H1 (cell line): ENCODE measurements at regions not wholly inside any gene's neighbourhood (a gene's known extent, or its start where the extent isn't known, plus 50 kb on each side); places are given as distances from the start of the nearest gene placed in this dataset.

Source experiments
- CTCF ChIA-PET: fragments of 300-600 bp; sonication (Branson Sonifier 250); formaldehyde crosslinking; loops from one replicate; lab custom pipeline; 2021; ENCODE audit not compliant: partially characterized antibody; lab: Charles Lee
- POLR2A ChIA-PET: fragments of 300-600 bp; sonication (Branson Sonifier 250); formaldehyde crosslinking; loops from one replicate; lab custom pipeline; 2021; ENCODE audit warnings: inconsistent platforms; ENCODE audit not compliant: partially characterized antibody; lab: Charles Lee
- DNase-seq, 2 experiments: peaks; one replicate each; pipeline versions ENCODE4 v3.0.0 to v3.0.0-alpha.2; 2010 to 2022; ENCODE audit warnings: low spot score in 2 of 2, low read depth in 1 of 2, mixed read lengths in 1 of 2
- FAIRE-seq: peaks from 2 replicates; lab custom pipeline; 2011; peaks lifted over from hg19 to GRCh38; lab: Jason Lieb, UNC
- H2AFZ ChIP-seq: 2 replicates; pipeline ENCODE4 v1.8.1; 2012; ENCODE audit warnings: low read length, inconsistent platforms
- H2AK5ac ChIP-seq: 2 replicates; pipeline ENCODE4 v1.6.1; 2013; ENCODE audit warnings: low read depth, low read length
- H2BK120ac ChIP-seq: replicated peaks from 2 replicates; pipeline ENCODE3; 2013; ENCODE audit warnings: low read depth, low read length, inconsistent platforms
- H2BK12ac ChIP-seq: 2 replicates; pipeline ENCODE4 v1.6.1; 2013; ENCODE audit warnings: low read depth, low read length
- H2BK15ac ChIP-seq: 2 replicates; pipeline ENCODE4 v1.6.1; 2013; ENCODE audit warnings: low read length
- H2BK20ac ChIP-seq: 2 replicates; pipeline ENCODE4 v1.6.1; 2013; ENCODE audit warnings: low read length
- H2BK5ac ChIP-seq: 2 replicates; pipeline ENCODE4 v1.6.1; 2013; ENCODE audit warnings: low read depth, low read length
- H3K14ac ChIP-seq: 2 replicates; pipeline ENCODE4 v1.6.1; 2013; ENCODE audit warnings: inconsistent platforms; ENCODE audit not compliant: insufficient read length
- H3K18ac ChIP-seq: 2 replicates; pipeline ENCODE4 v1.6.1; 2013; ENCODE audit warnings: low read length; ENCODE audit errors: extremely low read depth
- H3K23ac ChIP-seq: 2 replicates; pipeline ENCODE4 v1.6.1; 2013; ENCODE audit warnings: inconsistent platforms; ENCODE audit not compliant: insufficient read length
- H3K23me2 ChIP-seq: 2 replicates; pipeline ENCODE4 v1.6.1; 2013; ENCODE audit warnings: low read depth, low read length
- H3K27ac ChIP-seq: 2 replicates; pipeline ENCODE4 v1.6.1; 2011; ENCODE audit warnings: low read depth, low read length, inconsistent platforms
- H3K27me3 ChIP-seq, 4 experiments: replicated peaks in 1 of 4; 1 replicate in 1 of 4; 2 replicates in 3 of 4; pipeline versions ENCODE4 v1.6.1 to v1.8.1; 2011 to 2013; ENCODE audit warnings: low read length in 3 of 4, mild to moderate bottlenecking in 3 of 4, inconsistent platforms in 2 of 4, mixed read lengths in 2 of 4, moderate library complexity in 1 of 4; ENCODE audit not compliant: control insufficient read depth in 3 of 4, insufficient read depth in 3 of 4; ENCODE audit errors: extremely low read depth in 1 of 4
- H3K36me3 ChIP-seq, 4 experiments: 2 replicates each; pipeline versions ENCODE4 v1.6.1 to v1.8.1; 2011 to 2013; ENCODE audit warnings: mild to moderate bottlenecking in 4 of 4, low read length in 3 of 4, moderate library complexity in 2 of 4, control low read depth in 1 of 4, inconsistent platforms in 1 of 4; ENCODE audit not compliant: insufficient read depth in 4 of 4, control insufficient read depth in 2 of 4
- H3K4ac ChIP-seq: replicated peaks from 2 replicates; pipeline ENCODE3; 2013; ENCODE audit warnings: low read length, low read depth, mixed read lengths, inconsistent platforms; ENCODE audit not compliant: insufficient read length
- H3K4me1 ChIP-seq, 4 experiments: replicated peaks in 1 of 4; 1 replicate in 1 of 4; 2 replicates in 3 of 4; pipeline versions ENCODE4 v1.6.1 to v1.8.1; 2011 to 2013; ENCODE audit warnings: low read length in 3 of 4, inconsistent platforms in 2 of 4, mixed read lengths in 1 of 4; ENCODE audit not compliant: insufficient read depth in 4 of 4, control insufficient read depth in 3 of 4
- H3K4me2 ChIP-seq, 2 experiments: 2 replicates each; pipeline versions ENCODE4 v1.6.1 to v1.8.1; 2011 to 2013; ENCODE audit warnings: low read depth in 2 of 2, low read length in 2 of 2, control low read depth in 1 of 2, inconsistent platforms in 1 of 2, mild to moderate bottlenecking in 1 of 2; ENCODE audit not compliant: insufficient read depth in 1 of 2
- H3K4me3 ChIP-seq, 4 experiments: fragments of 200-600, 300-600 bp in 1 of 4; sonication (generic), shearing (Covaris generic), sonication (Bioruptor Twin) in 1 of 4; 2 replicates each; pipeline versions ENCODE4 v1.5.1 to v1.8.1; 2011 to 2016; ENCODE audit warnings: low read length in 4 of 4, low read depth in 3 of 4, control low read depth in 2 of 4, inconsistent platforms in 2 of 4, mild to moderate bottlenecking in 2 of 4, mixed read lengths in 1 of 4, moderate library complexity in 1 of 4; ENCODE audit not compliant: insufficient read depth in 2 of 4; ENCODE audit errors: extremely low read depth in 1 of 4
- H3K56ac ChIP-seq: replicated peaks from 2 replicates; pipeline ENCODE3; 2013; ENCODE audit warnings: low read depth, mild to moderate bottlenecking, mixed read lengths, low read length, inconsistent platforms; ENCODE audit not compliant: insufficient read length
- H3K79me1 ChIP-seq: 2 replicates; pipeline ENCODE4 v1.6.1; 2013; ENCODE audit warnings: low read depth, low read length, control low read depth
- H3K79me2 ChIP-seq, 2 experiments: 2 replicates each; pipeline versions ENCODE4 v1.6.1 to v1.8.1; 2012 to 2013; ENCODE audit warnings: low read length in 2 of 2, mild to moderate bottlenecking in 2 of 2, inconsistent platforms in 1 of 2; ENCODE audit not compliant: insufficient read depth in 2 of 2, control insufficient read depth in 1 of 2
- H3K9ac ChIP-seq, 4 experiments: replicated peaks in 1 of 4; 1 replicate in 1 of 4; 2 replicates in 3 of 4; pipeline versions ENCODE4 v1.6.1 to v1.8.1; 2011 to 2013; ENCODE audit warnings: low read depth in 3 of 4, low read length in 3 of 4, control low read depth in 2 of 4, mild to moderate bottlenecking in 2 of 4, moderate library complexity in 2 of 4, inconsistent platforms in 1 of 4; ENCODE audit errors: extremely low read depth in 1 of 4
- H3K9me3 ChIP-seq, 2 experiments: 2 replicates each; pipeline versions ENCODE4 v1.6.1 to v1.8.1; 2012 to 2013; ENCODE audit warnings: mild to moderate bottlenecking in 2 of 2, moderate library complexity in 2 of 2, control low read depth in 1 of 2, inconsistent platforms in 1 of 2, low read depth in 1 of 2, low read length in 1 of 2, mixed read lengths in 1 of 2; ENCODE audit not compliant: insufficient read depth in 2 of 2
- H4K20me1 ChIP-seq, 2 experiments: replicated peaks in 1 of 2; 2 replicates each; pipeline versions ENCODE3 to v1.8.1; 2011 to 2013; ENCODE audit warnings: inconsistent platforms in 2 of 2, low read length in 2 of 2, mild to moderate bottlenecking in 1 of 2; ENCODE audit not compliant: insufficient read depth in 2 of 2, control insufficient read depth in 1 of 2
- H4K5ac ChIP-seq: 2 replicates; pipeline ENCODE4 v1.6.1; 2013; ENCODE audit warnings: low read length, low read depth, mixed read lengths, inconsistent platforms; ENCODE audit not compliant: insufficient read length
- H4K8ac ChIP-seq: 2 replicates; pipeline ENCODE4 v1.8.0; 2013; ENCODE audit warnings: mild to moderate bottlenecking, moderate library complexity, low read length, inconsistent platforms; ENCODE audit not compliant: insufficient read depth; ENCODE audit errors: extremely low read depth
- H4K91ac ChIP-seq: replicated peaks from 2 replicates; pipeline ENCODE3; 2013; ENCODE audit warnings: low read length, mixed read lengths, inconsistent platforms; ENCODE audit not compliant: insufficient read length
- POLR2A ChIP-seq, 2 experiments: IDR thresholded peaks; 1 replicate in 1 of 2; 2 replicates in 1 of 2; pipeline ENCODE4 v1.6.1; 2011; ENCODE audit warnings: low read depth in 2 of 2, low read length in 2 of 2, mild to moderate bottlenecking in 2 of 2; ENCODE audit errors: control extremely low read depth in 1 of 2
- SIX5 ChIP-seq: IDR thresholded peaks from 2 replicates; pipeline ENCODE4 v1.6.1; 2011; ENCODE audit warnings: mild to moderate bottlenecking, low read depth, low read length
- WGBS, 2 experiments: shearing (Covaris generic) in 1 of 2; methylation state at CpG; one replicate each; pipeline versions ENCODE4 v1.1.6 to v1.1.7; 2013 to 2015; ENCODE audit warnings: low lambda C conversion rate in 2 of 2, mixed read lengths in 2 of 2, inconsistent platforms in 1 of 2, low coverage in 1 of 2, missing lambda C conversion rate in 1 of 2; ENCODE audit not compliant: insufficient replicate concordance in 2 of 2, insufficient coverage in 1 of 2, insufficient read length in 1 of 2; ENCODE audit errors: extremely low coverage in 1 of 2, missing lambda C conversion rate in 1 of 2; 5-methylcytosine and 5-hydroxymethylcytosine counted together
- TF ChIP-seq, protein P1 (sequence below): IDR thresholded peaks from 2 replicates; pipeline ENCODE4 v1.6.1; 2012; ENCODE audit warnings: inconsistent platforms

DNA sequence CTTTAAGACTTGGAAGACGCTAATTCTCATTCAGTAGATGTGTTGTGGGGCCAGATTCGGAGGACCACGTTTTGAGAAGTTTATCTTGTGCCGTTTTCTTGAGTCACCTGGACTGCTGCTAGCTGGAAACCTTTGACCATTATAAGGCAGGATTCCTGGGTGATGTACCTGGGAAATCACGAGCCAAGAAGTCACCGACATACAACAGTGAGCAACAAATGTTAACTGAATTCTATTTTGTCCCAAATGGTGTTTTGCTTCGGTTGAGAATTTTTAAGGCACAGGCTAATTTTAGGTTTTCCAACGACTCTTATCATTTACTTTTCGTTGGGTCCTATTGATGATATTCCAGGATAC, 93.4 kb upstream of the BTN3A2 start:
- FAIRE-seq, result no peak
- peak overlapping the region; percentile 93 for H3K27ac ChIP-seq
- H2BK120ac ChIP-seq, result peak overlapping the region; percentile 17
- H3K9me3 ChIP-seq, result no peaks in the 10 kb centered on the region
- no peak overlapping the region for H3K14ac ChIP-seq
- H2BK20ac ChIP-seq, result no peak overlapping the region
- H3K79me1 ChIP-seq, result no peaks in the 10 kb centered on the region
- H2AK5ac ChIP-seq, result no peak overlapping the region
- H3K56ac ChIP-seq, result peak overlapping the region; percentile 39
- H2AFZ ChIP-seq, result no peak overlapping the region
- H3K23me2 ChIP-seq, result peaks cover 4% of the 10 kb centered on the region
- no peaks in the 10 kb centered on the region for H3K36me3 ChIP-seq
- ChIA-PET CTCF (interaction anchor here (1.7 to 10.3 kb wide), 3 partner anchors 14 to 56 kb away, joined by 4 to 93 read pairs (median 20); a partner anchor contains a TSS), POLR2A (interaction anchor here (1.0 to 25.5 kb wide), 33 partner anchors 7 to 1622 kb away, joined by 3 to 758 read pairs (median 17); a partner anchor contains a TSS)
- peak overlapping the region; percentile 83 to 84 for H3K4me2 ChIP-seq
- H3K79me2 ChIP-seq, result peaks cover 0 to 16% of the 10 kb centered on the region in 2 experiments; a peak in 2 of 4 replicates
- no peaks in the 10 kb centered on the region for H3K27me3 ChIP-seq
- no peak overlapping the region for H4K8ac ChIP-seq
- peak overlapping the region; percentile 70 to 96 (median 92) for H3K9ac ChIP-seq
- peak overlapping the region; percentile 86 for H3K18ac ChIP-seq
- H3K4me3 ChIP-seq, result peak overlapping the region; percentile 73 to 97 (median 88)
- peaks cover 0 to 10% (median 4%) of the 10 kb centered on the region in 4 experiments; a peak in 4 of 7 replicates for H3K4me1 ChIP-seq
- H4K20me1 ChIP-seq, result peaks cover 3% of the 10 kb centered on the region in 2 experiments
- peak overlapping the region; percentile 6 for H4K91ac ChIP-seq
- WGBS, 2 experiments, result 1% methylated on average over 9 of the region's 9 CpGs; no CpG with 5 or more reads in 1 of the 2 experiments
- no peak overlapping the region; the same call in 1 of the 2 replicates for H2BK15ac ChIP-seq
- peak overlapping the region; percentile 98 for H2BK5ac ChIP-seq
- no peak for DNase-seq
- H3K23ac ChIP-seq, result no peak overlapping the region
- H4K5ac ChIP-seq, result peak overlapping the region; percentile 53
- H2BK12ac ChIP-seq, result peak overlapping the region; percentile 82; the same call in 1 of the 2 replicates
- TF ChIP-seq, protein P1, sequence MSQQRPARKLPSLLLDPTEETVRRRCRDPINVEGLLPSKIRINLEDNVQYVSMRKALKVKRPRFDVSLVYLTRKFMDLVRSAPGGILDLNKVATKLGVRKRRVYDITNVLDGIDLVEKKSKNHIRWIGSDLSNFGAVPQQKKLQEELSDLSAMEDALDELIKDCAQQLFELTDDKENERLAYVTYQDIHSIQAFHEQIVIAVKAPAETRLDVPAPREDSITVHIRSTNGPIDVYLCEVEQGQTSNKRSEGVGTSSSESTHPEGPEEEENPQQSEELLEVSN, result no peak
- no peak for TF ChIP-seq SIX5
- TF ChIP-seq POLR2A (IDR thresholded peaks at IDR 0.05; ENCODE audit: control extremely low read depth in 1 of 2, low read depth in 2 of 2, low read length in 2 of 2), result peak in 1 of 2 experiments; percentile 2; a peak in 1 of 3 replicates
- no peak overlapping the region for H3K4ac ChIP-seq
